ENCODE measurements at regions not wholly inside any gene's neighbourhood (a gene's known extent, or its start where the extent isn't known, plus 50 kb on each side); places are given as distances from the start of the nearest gene placed in this dataset.

- ChIA-PET POLR2A (ENCODE audit: partially characterized antibody) (no interaction called here), CTCF (ENCODE audit: partially characterized antibody) (interaction anchor here (0.8 kb wide), 1 partner anchor 13 kb away, joined by 3 read pairs; no protein-coding TSS in a partner anchor)
- Histone ChIP-seq H2AFZ (ENCODE audit: low read length) (peak overlapping the region; percentile 54; the same call in 1 of the 2 replicates), H3K4me2 (ENCODE audit: insufficient read depth in 1 of 2, low read depth in 2 of 2, low read length in 2 of 2) (no peak overlapping the region), H2BK120ac (replicated peaks; ENCODE audit: low read depth, low read length) (no peak overlapping the region), H3K4me1 (replicated peaks in 1 of 4; ENCODE audit: control insufficient read depth in 3 of 4, insufficient read depth in 4 of 4, low read length in 3 of 4) (peaks cover 0 to 10% (median 4%) of the 10 kb centered on the region in 4 experiments; a peak in 4 of 7 replicates), H2BK20ac (ENCODE audit: low read length) (no peak overlapping the region), H3K36me3 (ENCODE audit: control insufficient read depth in 2 of 4, insufficient read depth in 4 of 4, low read length in 3 of 4) (no peaks in the 10 kb centered on the region), H3K23me2 (ENCODE audit: low read depth, low read length) (no peaks in the 10 kb centered on the region), H3K27me3 (replicated peaks in 1 of 4; ENCODE audit: control insufficient read depth in 3 of 4, extremely low read depth in 1 of 4, insufficient read depth in 3 of 4, low read length in 3 of 4) (no peaks in the 10 kb centered on the region), H3K9ac (replicated peaks in 1 of 4; ENCODE audit: extremely low read depth in 1 of 4, low read depth in 3 of 4, low read length in 3 of 4) (no peak overlapping the region), H4K91ac (replicated peaks; ENCODE audit: insufficient read length, low read length) (no peak overlapping the region), H3K27ac (ENCODE audit: low read depth, low read length) (no peak overlapping the region), H2BK5ac (ENCODE audit: low read depth, low read length) (no peak overlapping the region), H3K79me2 (ENCODE audit: control insufficient read depth in 1 of 2, insufficient read depth in 2 of 2, low read length in 2 of 2) (no peaks in the 10 kb centered on the region), H4K5ac (ENCODE audit: insufficient read length, low read depth, low read length) (peak overlapping the region; percentile 86), H3K18ac (ENCODE audit: extremely low read depth, low read length) (no peak overlapping the region; the same call in 1 of the 2 replicates), H3K23ac (ENCODE audit: insufficient read length) (no peak overlapping the region), H3K9me3 (ENCODE audit: insufficient read depth in 2 of 2, low read depth in 1 of 2, low read length in 1 of 2) (peaks cover 0 to 5% of the 10 kb centered on the region in 2 experiments; a peak in 1 of 4 replicates), H4K8ac (ENCODE audit: extremely low read depth, insufficient read depth, low read length) (no peak overlapping the region), H3K4ac (replicated peaks; ENCODE audit: insufficient read length, low read depth, low read length) (no peak overlapping the region), H3K14ac (ENCODE audit: insufficient read length) (no peak overlapping the region), H2BK12ac (ENCODE audit: low read depth, low read length) (no peak overlapping the region), H4K20me1 (replicated peaks in 1 of 2; ENCODE audit: control insufficient read depth in 1 of 2, insufficient read depth in 2 of 2, low read length in 2 of 2) (no peaks in the 10 kb centered on the region), H2AK5ac (ENCODE audit: low read depth, low read length) (no peak overlapping the region), H3K79me1 (ENCODE audit: low read depth, low read length) (no peaks in the 10 kb centered on the region), H3K4me3 (ENCODE audit: extremely low read depth in 1 of 4, insufficient read depth in 2 of 4, low read depth in 3 of 4, low read length in 4 of 4) (no peak overlapping the region), H2BK15ac (ENCODE audit: low read length) (no peak overlapping the region), H3K56ac (replicated peaks; ENCODE audit: insufficient read length, low read depth, low read length) (no peak overlapping the region)
- no peak for TF ChIP-seq CREB1 (IDR thresholded peaks at IDR 0.05)
- no peak for TF ChIP-seq HDAC2 (IDR thresholded peaks at IDR 0.05; ENCODE audit: borderline replicate concordance in 1 of 2, low read depth in 2 of 2, low read length in 2 of 2)
- no peak for TF ChIP-seq SUZ12 (IDR thresholded peaks at IDR 0.05; ENCODE audit: low read length)
- TF ChIP-seq SIN3A (conservative IDR thresholded peaks at IDR 0.05 in 1 of 2, IDR thresholded peaks at IDR 0.05 in 1 of 2; ENCODE audit: low read depth in 1 of 2, low read length in 2 of 2) = no peak
- no peak for TF ChIP-seq BCL11A (IDR thresholded peaks at IDR 0.05; ENCODE audit: low read depth in 2 of 2, low read length in 2 of 2)
- no peak for DNase-seq (ENCODE audit: low read depth in 1 of 2, low spot score in 2 of 2)
- 41% methylated on average over 1 of the region's 1 CpG; no CpG with 5 or more reads in 1 of the 2 experiments for WGBS, 2 experiments (ENCODE audit: extremely low coverage in 1 of 2, insufficient coverage in 1 of 2, insufficient read length in 1 of 2, insufficient replicate concordance in 2 of 2, low coverage in 1 of 2, low lambda C conversion rate in 2 of 2, missing lambda C conversion rate in 1 of 2)
- FAIRE-seq = peak; percentile 32
These were observed 828.0 kb upstream of the CDH2 start for GRCh38 chr18:29004921-29005320.
